H9 (cell line): ENCODE measurements at regions not wholly inside any gene's neighbourhood (a gene's known extent, or its start where the extent isn't known, plus 50 kb on each side); places are given as distances from the start of the nearest gene placed in this dataset.

ENCODE experiments used
- DNase-seq: peaks from one replicate; pipeline ENCODE4 v3.0.0-alpha.2; 2017
- H2AFZ ChIP-seq: one replicate; pipeline ENCODE4 v1.6.1; 2013; ENCODE audit warnings: mild to moderate bottlenecking, low read length, control low read depth, moderate library complexity
- H2AK5ac ChIP-seq: 2 replicates; pipeline ENCODE4 v1.6.1; 2013; ENCODE audit warnings: low read length, control low read depth, mixed read lengths; ENCODE audit not compliant: insufficient read length
- H2BK120ac ChIP-seq: one replicate; pipeline ENCODE4 v1.6.1; 2013; ENCODE audit warnings: low read depth, mild to moderate bottlenecking, low read length, control low read depth, inconsistent platforms; ENCODE audit not compliant: poor library complexity, severe bottlenecking
- H2BK12ac ChIP-seq: 2 replicates; pipeline ENCODE4 v1.6.1; 2013; ENCODE audit warnings: low read length, control low read depth, mixed read lengths, low read depth; ENCODE audit not compliant: insufficient read length
- H2BK15ac ChIP-seq: 2 replicates; pipeline ENCODE4 v1.6.1; 2013; ENCODE audit warnings: low read depth, low read length, control low read depth
- H2BK20ac ChIP-seq: one replicate; pipeline ENCODE4 v1.6.1; 2013; ENCODE audit warnings: low read depth, mild to moderate bottlenecking, low read length, control low read depth, inconsistent platforms; ENCODE audit not compliant: poor library complexity, severe bottlenecking
- H2BK5ac ChIP-seq: 2 replicates; pipeline ENCODE4 v1.6.1; 2013; ENCODE audit warnings: low read length, control low read depth, mixed read lengths; ENCODE audit not compliant: insufficient read length
- H3K14ac ChIP-seq: 2 replicates; pipeline ENCODE4 v1.6.1; 2013; ENCODE audit warnings: low read length, control low read depth; ENCODE audit not compliant: insufficient read depth
- H3K18ac ChIP-seq: 2 replicates; pipeline ENCODE4 v1.6.1; 2013; ENCODE audit warnings: low read depth, mild to moderate bottlenecking, mixed read lengths, low read length, control low read depth; ENCODE audit not compliant: insufficient read length
- H3K23ac ChIP-seq: 2 replicates; pipeline ENCODE4 v1.6.1; 2013; ENCODE audit warnings: low read length, control low read depth, mixed read lengths, low read depth; ENCODE audit not compliant: insufficient read length
- H3K23me2 ChIP-seq: 2 replicates; pipeline ENCODE4 v1.6.1; 2013; ENCODE audit warnings: low read depth, mild to moderate bottlenecking, mixed read lengths, low read length, control low read depth; ENCODE audit not compliant: insufficient read length, poor library complexity, severe bottlenecking
- H3K27ac ChIP-seq: 2 replicates; pipeline ENCODE4 v1.5.1; 2013; ENCODE audit warnings: low read length, control low read depth, mixed read lengths, low read depth; ENCODE audit not compliant: insufficient read length
- H3K27me3 ChIP-seq: 2 replicates; pipeline ENCODE4 v1.6.1; 2013; ENCODE audit warnings: low read length, control low read depth, inconsistent platforms; ENCODE audit not compliant: insufficient read depth
- H3K4ac ChIP-seq: 2 replicates; pipeline ENCODE4 v1.6.1; 2013; ENCODE audit warnings: low read depth, mild to moderate bottlenecking, control low read depth, inconsistent platforms, low read length, moderate library complexity
- H3K4me1 ChIP-seq: 2 replicates; pipeline ENCODE4 v1.6.1; 2013; ENCODE audit warnings: low read length, control low read depth, inconsistent platforms; ENCODE audit not compliant: insufficient read depth
- H3K4me2 ChIP-seq: 2 replicates; pipeline ENCODE4 v1.6.1; 2013; ENCODE audit warnings: low read length, control low read depth, mixed read lengths; ENCODE audit not compliant: insufficient read length, insufficient read depth
- H3K56ac ChIP-seq: 2 replicates; pipeline ENCODE4 v1.6.1; 2013; ENCODE audit warnings: low read depth, mild to moderate bottlenecking, mixed read lengths, low read length, control low read depth; ENCODE audit not compliant: insufficient read length
- H3K79me1 ChIP-seq: 2 replicates; pipeline ENCODE4 v1.6.1; 2013; ENCODE audit warnings: low read depth, mild to moderate bottlenecking, moderate library complexity, low read length, control low read depth, inconsistent platforms; ENCODE audit not compliant: insufficient read depth, poor library complexity, severe bottlenecking
- H3K79me2 ChIP-seq: 2 replicates; pipeline ENCODE4 v1.6.1; 2013; ENCODE audit warnings: low read length, control low read depth, inconsistent platforms; ENCODE audit not compliant: insufficient read depth
- H3K9ac ChIP-seq: 2 replicates; pipeline ENCODE4 v1.6.1; 2013; ENCODE audit warnings: low read length, control low read depth, mixed read lengths; ENCODE audit not compliant: insufficient read length; ENCODE audit errors: extremely low read depth
- H3K9me3 ChIP-seq: one replicate; pipeline ENCODE4 v1.6.1; 2013; ENCODE audit warnings: low read depth, low read length, inconsistent platforms; ENCODE audit not compliant: control insufficient read depth
- H3T11ph ChIP-seq: one replicate; pipeline ENCODE4 v1.6.1; 2013; ENCODE audit warnings: mild to moderate bottlenecking, low read length, control low read depth, inconsistent platforms
- H4K20me1 ChIP-seq: one replicate; pipeline ENCODE4 v1.6.1; 2013; ENCODE audit not compliant: control insufficient read depth, insufficient read length, insufficient read depth
- H4K5ac ChIP-seq: 2 replicates; pipeline ENCODE4 v1.6.1; 2013; ENCODE audit warnings: low read depth, mild to moderate bottlenecking, mixed read lengths, low read length, control low read depth; ENCODE audit not compliant: insufficient read length
- H4K8ac ChIP-seq: replicated peaks from 2 replicates; pipeline ENCODE4 v1.6.1; 2013; ENCODE audit warnings: low read length, control low read depth, mixed read lengths, low read depth; ENCODE audit not compliant: insufficient read length
- H4K91ac ChIP-seq: 2 replicates; pipeline ENCODE4 v1.6.1; 2013; ENCODE audit warnings: low read depth, mild to moderate bottlenecking, moderate library complexity, mixed read lengths, low read length, control low read depth; ENCODE audit not compliant: insufficient read length
- H3K27ac Mint-ChIP-seq, 3 experiments: 2 replicates in 2 of 3; 3 replicates in 1 of 3; pipeline ENCODE4 v1.8.0; 2020 to 2021; ENCODE audit warnings: mixed read lengths in 3 of 3, mild to moderate bottlenecking in 1 of 3, moderate library complexity in 1 of 3
- H3K27me3 Mint-ChIP-seq: 2 replicates; pipeline ENCODE4 v1.8.0; 2021; ENCODE audit warnings: low read depth, mild to moderate bottlenecking, moderate library complexity, mixed read lengths
- H3K36me3 Mint-ChIP-seq, 3 experiments: 2 replicates in 2 of 3; 3 replicates in 1 of 3; pipeline ENCODE4 v1.8.0; 2020 to 2021; ENCODE audit warnings: low read depth in 3 of 3, mixed read lengths in 3 of 3; ENCODE audit not compliant: insufficient read depth in 1 of 3
- H3K4me1 Mint-ChIP-seq, 2 experiments: 2 replicates each; pipeline ENCODE4 v1.8.0; 2020; ENCODE audit warnings: mixed read lengths in 2 of 2
- H3K4me3 Mint-ChIP-seq, 2 experiments: 2 replicates in 1 of 2; 3 replicates in 1 of 2; pipeline ENCODE4 v1.8.0; 2020 to 2021; ENCODE audit warnings: mild to moderate bottlenecking in 2 of 2, mixed read lengths in 2 of 2, moderate library complexity in 1 of 2
- H3K9me3 Mint-ChIP-seq, 2 experiments: 2 replicates in 1 of 2; 3 replicates in 1 of 2; pipeline ENCODE4 v1.8.0; 2020; ENCODE audit warnings: mild to moderate bottlenecking in 2 of 2, mixed read lengths in 2 of 2, moderate library complexity in 1 of 2
- CTCF ChIP-seq: fragments of 200-600 bp; sonication (generic); conservative IDR thresholded peaks from 3 replicates; pipeline ENCODE4 v1.8.0; 2021; ENCODE audit warnings: antibody characterized with exemption, mild to moderate bottlenecking
- WGBS: extraction: QIAGEN DNeasy Blood & Tissue Kit; methylation state at CpG from one replicate; pipeline ENCODE4 v1.1.7; 2013; ENCODE audit warnings: missing lambda C conversion rate, low lambda C conversion rate, mixed read lengths; ENCODE audit not compliant: insufficient read length; ENCODE audit errors: extremely low coverage; 5-methylcytosine and 5-hydroxymethylcytosine counted together

- Histone ChIP-seq H3K9me3 (no peaks in the 10 kb centered on the region), H4K8ac (no peak overlapping the region), H3K79me2 (no peaks in the 10 kb centered on the region; the same call in 1 of the 2 replicates), H3K4me1 (no peaks in the 10 kb centered on the region), H3K4ac (no peak overlapping the region), H3K14ac (no peak overlapping the region), H4K91ac (no peak overlapping the region), H3K56ac (no peak overlapping the region), H3T11ph (no peak overlapping the region), H4K20me1 (no peaks in the 10 kb centered on the region), H3K9ac (no peak overlapping the region), H3K27ac (no peak overlapping the region), H2BK15ac (no peak overlapping the region), H3K4me2 (no peak overlapping the region), H3K79me1 (no peaks in the 10 kb centered on the region), H2BK12ac (no peak overlapping the region), H2AFZ (no peak overlapping the region), H3K18ac (no peak overlapping the region), H3K23me2 (no peaks in the 10 kb centered on the region), H2BK120ac (no peak overlapping the region), H3K23ac (no peak overlapping the region), H3K27me3 (no peaks in the 10 kb centered on the region), H2BK20ac (no peak overlapping the region), H2BK5ac (no peak overlapping the region), H2AK5ac (no peak overlapping the region), H4K5ac (no peak overlapping the region)
- DNase-seq = no peak
- no peak overlapping the region for H3K4me3 Mint-ChIP-seq
- no CpG with 5 or more reads among the region's 5 CpGs for WGBS
- TF ChIP-seq CTCF = no peak
- H3K9me3 Mint-ChIP-seq = peaks cover 12 to 16% of the 10 kb centered on the region in 2 experiments; a peak in 4 of 5 replicates
- H3K36me3 Mint-ChIP-seq = peaks cover 5 to 6% (median 5%) of the 10 kb centered on the region in 3 experiments; a peak in 6 of 7 replicates
- no peak overlapping the region for H3K27ac Mint-ChIP-seq
- H3K27me3 Mint-ChIP-seq = no peaks in the 10 kb centered on the region; the same call in 1 of the 2 replicates
- peaks cover 5 to 6% of the 10 kb centered on the region in 2 experiments; a peak in 2 of 4 replicates for H3K4me1 Mint-ChIP-seq
Observed at GRCh38 chr3:23656199-23656598, 149.6 kb upstream of the UBE2E1 start.
